Naive thymus-derived CD8-positive, alpha-beta T cell (primary cell): ENCODE measurements at regions not wholly inside any gene's neighbourhood (a gene's known extent, or its start where the extent isn't known, plus 50 kb on each side); places are given as distances from the start of the nearest gene placed in this dataset.

Experiments
- ATAC-seq, 2 donors: fragments of 150-1000 bp; cut with Tn5 transposase in 1 of 2; sonication (Bioruptor Pico), chemical (Tn5 transposase) in 1 of 2; 1 replicate in 1 of 2; 2 replicates in 1 of 2; pipeline ENCODE4 v1.10.0; 2021; ENCODE audit warnings: mild to moderate bottlenecking in 2 of 2, moderate library complexity in 2 of 2
- POLR2A ChIA-PET: fragments of 350-600 bp; sonication (Branson Sonifier 250); formaldehyde crosslinking; loops from one replicate; lab custom pipeline; 2021; ENCODE audit warnings: antibody characterized with exemption; lab: Charles Lee
- DNase-seq, 10 donors: peaks; one replicate each; pipeline versions ENCODE4 v3.0.0 to v3.0.0-alpha.2; 2020 to 2022
- H3K27ac Mint-ChIP-seq, 10 donors: one replicate each; pipeline ENCODE4 v1.8.0; 2020 to 2022; ENCODE audit warnings: mild to moderate bottlenecking in 10 of 10, mixed read lengths in 10 of 10, moderate library complexity in 4 of 10, inconsistent platforms in 1 of 10
- H3K27me3 Mint-ChIP-seq, 5 donors: one replicate each; pipeline ENCODE4 v1.8.0; 2021 to 2022; ENCODE audit warnings: mixed read lengths in 5 of 5
- H3K36me3 Mint-ChIP-seq, 3 donors: one replicate each; pipeline ENCODE4 v1.8.0; 2020 to 2022; ENCODE audit warnings: mixed read lengths in 3 of 3, mild to moderate bottlenecking in 2 of 3, inconsistent platforms in 1 of 3
- H3K4me1 Mint-ChIP-seq, 4 donors: one replicate each; pipeline ENCODE4 v1.8.0; 2021 to 2022; ENCODE audit warnings: mixed read lengths in 4 of 4
- H3K4me3 Mint-ChIP-seq, 10 donors: one replicate each; pipeline ENCODE4 v1.8.0; 2020 to 2022; ENCODE audit warnings: mild to moderate bottlenecking in 10 of 10, mixed read lengths in 10 of 10, moderate library complexity in 6 of 10, inconsistent platforms in 1 of 10
- H3K9me3 Mint-ChIP-seq, 9 donors: one replicate each; pipeline ENCODE4 v1.8.0; 2020 to 2022; ENCODE audit warnings: mixed read lengths in 9 of 9, mild to moderate bottlenecking in 3 of 9, inconsistent platforms in 1 of 9, moderate library complexity in 1 of 9

GRCh38 chr13:31032528-31033113 is 100.2 kb downstream of the TEX26 start:
- POLR2A ChIA-PET: no interaction called here
- ATAC-seq (no peak), DNase-seq (no peak)
- peaks cover 0 to 3% (median under 1%) of the 10 kb centered on the region in 4 donors for H3K4me1 Mint-ChIP-seq
- H3K4me3 Mint-ChIP-seq: no peak overlapping the region
- H3K9me3 Mint-ChIP-seq: no peaks in the 10 kb centered on the region
- H3K27ac Mint-ChIP-seq: peak overlapping the region in 1 of 10 donors; percentile 14
- no peaks in the 10 kb centered on the region for H3K36me3 Mint-ChIP-seq
- peaks cover 1 to 16% (median 10%) of the 10 kb centered on the region in 5 donors for H3K27me3 Mint-ChIP-seq

GRCh38 chr13:31031482-31031881 is 99.0 kb downstream of the TEX26 start:
- H3K36me3 Mint-ChIP-seq: no peaks in the 10 kb centered on the region
- peaks cover 1 to 17% (median 10%) of the 10 kb centered on the region in 5 donors for H3K27me3 Mint-ChIP-seq
- no peak overlapping the region for H3K4me3 Mint-ChIP-seq
- POLR2A ChIA-PET: no interaction called here
- no peaks in the 10 kb centered on the region for H3K9me3 Mint-ChIP-seq
- ATAC-seq (no peak), DNase-seq (no peak)
- peaks cover 0 to 2% (median 0%) of the 10 kb centered on the region in 4 donors for H3K4me1 Mint-ChIP-seq
- H3K27ac Mint-ChIP-seq: no peak overlapping the region

GRCh38 chr13:31029102-31029501 is 96.6 kb downstream of the TEX26 start:
- POLR2A ChIA-PET: no interaction called here
- no peak for DNase-seq
- ATAC-seq: no peak
- H3K9me3 Mint-ChIP-seq: no peaks in the 10 kb centered on the region
- no peak overlapping the region for H3K27ac Mint-ChIP-seq
- H3K36me3 Mint-ChIP-seq: no peaks in the 10 kb centered on the region
- H3K4me1 Mint-ChIP-seq: peaks cover 0 to 2% (median 0%) of the 10 kb centered on the region in 4 donors
- H3K27me3 Mint-ChIP-seq: peaks cover 1 to 12% (median 9%) of the 10 kb centered on the region in 5 donors
- no peak overlapping the region for H3K4me3 Mint-ChIP-seq

- Mint-ChIP-seq H3K4me1 (peaks cover 0 to 2% (median 0%) of the 10 kb centered on the region in 4 donors), H3K27me3 (peaks cover 1 to 17% (median 3%) of the 10 kb centered on the region in 5 donors), H3K36me3 (no peaks in the 10 kb centered on the region), H3K9me3 (no peaks in the 10 kb centered on the region), H3K27ac (no peak overlapping the region), H3K4me3 (no peak overlapping the region)
- DNase-seq (no peak), ATAC-seq (no peak)
- POLR2A ChIA-PET: no interaction called here
These were observed 94.7 kb downstream of the TEX26 start for GRCh38 chr13:31027136-31027535.
